ENCODE measurements at regions not wholly inside any gene's neighbourhood (a gene's known extent, or its start where the extent isn't known, plus 50 kb on each side); places are given as distances from the start of the nearest gene placed in this dataset.

DNA sequence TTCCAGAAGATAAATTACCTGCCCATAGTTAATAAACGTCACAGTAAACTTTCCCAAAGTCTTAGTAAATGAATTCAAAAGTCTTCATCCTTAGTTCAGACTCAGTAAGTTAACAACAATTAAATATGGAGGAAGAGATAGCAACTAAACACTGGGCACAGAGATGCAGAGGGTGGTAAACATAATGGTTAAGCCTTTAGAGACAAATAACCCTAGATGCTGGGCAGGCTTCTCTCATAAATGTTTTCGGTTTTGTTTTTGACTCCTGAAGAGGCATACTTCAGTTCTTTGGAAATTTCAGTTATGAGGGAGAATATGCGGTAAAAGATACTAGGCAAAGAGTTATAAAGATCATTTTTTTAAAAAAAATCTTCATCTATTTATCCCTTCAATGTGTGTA is 369.8 kb downstream of the FRK start:
- Histone ChIP-seq H3K27ac (no peak overlapping the region), H3K27me3 (no peaks in the 10 kb centered on the region), H3K4me1 (no peaks in the 10 kb centered on the region), H3K36me3 (no peaks in the 10 kb centered on the region), H3K4me3 (no peak overlapping the region), H3K9me3 (no peaks in the 10 kb centered on the region)
- no peak for DNase-seq
- TF ChIP-seq POLR2AphosphoS5 (IDR thresholded peaks at IDR 0.05) (no peak), EP300 (IDR thresholded peaks at IDR 0.05) (no peak), POLR2A (IDR thresholded peaks at IDR 0.05) (no peak)
- TF ChIP-seq, protein P1, sequence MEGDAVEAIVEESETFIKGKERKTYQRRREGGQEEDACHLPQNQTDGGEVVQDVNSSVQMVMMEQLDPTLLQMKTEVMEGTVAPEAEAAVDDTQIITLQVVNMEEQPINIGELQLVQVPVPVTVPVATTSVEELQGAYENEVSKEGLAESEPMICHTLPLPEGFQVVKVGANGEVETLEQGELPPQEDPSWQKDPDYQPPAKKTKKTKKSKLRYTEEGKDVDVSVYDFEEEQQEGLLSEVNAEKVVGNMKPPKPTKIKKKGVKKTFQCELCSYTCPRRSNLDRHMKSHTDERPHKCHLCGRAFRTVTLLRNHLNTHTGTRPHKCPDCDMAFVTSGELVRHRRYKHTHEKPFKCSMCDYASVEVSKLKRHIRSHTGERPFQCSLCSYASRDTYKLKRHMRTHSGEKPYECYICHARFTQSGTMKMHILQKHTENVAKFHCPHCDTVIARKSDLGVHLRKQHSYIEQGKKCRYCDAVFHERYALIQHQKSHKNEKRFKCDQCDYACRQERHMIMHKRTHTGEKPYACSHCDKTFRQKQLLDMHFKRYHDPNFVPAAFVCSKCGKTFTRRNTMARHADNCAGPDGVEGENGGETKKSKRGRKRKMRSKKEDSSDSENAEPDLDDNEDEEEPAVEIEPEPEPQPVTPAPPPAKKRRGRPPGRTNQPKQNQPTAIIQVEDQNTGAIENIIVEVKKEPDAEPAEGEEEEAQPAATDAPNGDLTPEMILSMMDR (IDR thresholded peaks at IDR 0.05): no peak
- intact Hi-C loops (cut with DNase I): no loop called here
- WGBS, 2 donors: 68 to 78% methylated on average over 3 of the region's 3 CpGs

DNA sequence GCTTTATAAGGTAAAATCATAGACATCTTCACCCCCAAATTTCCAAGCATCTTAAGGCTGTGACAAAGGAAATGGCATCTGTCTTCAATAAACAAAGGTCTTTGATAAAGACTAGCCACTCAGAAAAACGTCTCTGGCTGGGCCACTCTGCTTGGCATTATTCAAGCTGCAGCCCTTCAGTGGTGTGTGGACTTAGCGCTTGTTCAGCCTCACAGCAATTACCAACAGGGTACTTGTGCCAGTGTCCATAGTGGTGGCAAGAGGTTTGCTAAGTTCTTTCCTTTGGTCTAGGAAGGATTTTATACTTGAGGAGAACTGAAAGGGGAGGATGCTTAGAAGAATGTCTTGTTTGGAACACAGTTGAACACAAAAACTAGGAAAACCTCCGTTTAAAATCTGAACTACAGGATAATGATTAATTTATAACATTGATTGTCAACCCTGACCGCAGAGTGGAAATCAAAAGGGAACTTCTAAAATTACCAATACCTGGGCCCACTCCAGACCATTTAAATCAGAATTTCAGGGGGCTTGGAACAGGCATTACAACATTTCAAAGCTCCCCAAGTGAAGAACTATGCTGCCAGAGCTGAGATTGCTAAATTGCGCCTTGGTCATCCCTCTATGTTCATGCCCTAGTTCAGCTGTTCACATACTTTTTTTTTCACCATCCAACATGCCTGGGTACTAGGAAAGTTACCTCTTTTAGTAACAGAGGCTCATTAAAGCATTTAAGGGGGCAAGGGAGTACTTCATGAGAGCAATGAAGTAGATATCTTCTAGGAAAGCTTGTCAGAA is 378.5 kb downstream of the FRK start:
- Histone ChIP-seq H3K27me3 (no peaks in the 10 kb centered on the region), H3K9me3 (no peaks in the 10 kb centered on the region), H3K4me3 (no peak overlapping the region), H3K27ac (no peak overlapping the region), H3K36me3 (no peaks in the 10 kb centered on the region), H3K4me1 (no peaks in the 10 kb centered on the region)
- intact Hi-C loops (cut with DNase I): no loop called here
- DNase-seq: no peak
- TF ChIP-seq, protein P1 (IDR thresholded peaks at IDR 0.05): no peak
- TF ChIP-seq POLR2AphosphoS5 (IDR thresholded peaks at IDR 0.05): no peak
- no peak for TF ChIP-seq EP300 (IDR thresholded peaks at IDR 0.05)
- no peak for TF ChIP-seq POLR2A (IDR thresholded peaks at IDR 0.05)
- 70 to 73% methylated on average over 5 of the region's 5 CpGs for WGBS, 2 donors

DNA sequence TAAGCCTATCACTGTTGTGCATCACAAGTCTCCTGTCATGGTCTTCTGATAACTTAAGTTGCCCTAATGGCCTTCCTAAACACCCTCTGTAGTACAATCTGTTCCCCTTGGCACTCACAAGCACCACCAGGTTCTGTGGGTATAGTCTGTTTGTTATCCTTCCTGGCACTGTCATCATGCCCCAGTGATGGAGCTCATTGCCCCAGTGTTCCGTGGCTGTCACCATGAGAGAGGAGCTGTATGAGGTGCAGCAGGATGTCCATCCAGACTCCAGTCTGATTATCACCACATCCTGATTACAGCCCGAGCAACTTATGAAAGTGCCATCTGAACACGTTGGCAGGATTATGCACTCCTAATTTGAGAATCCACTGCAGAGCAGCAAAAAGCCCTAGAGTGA is 380.1 kb downstream of the FRK start:
- H3K9me3 ChIP-seq: no peaks in the 10 kb centered on the region
- WGBS, 2 donors: 72 to 82% methylated on average over 3 of the region's 3 CpGs
- no peak overlapping the region for H3K4me3 ChIP-seq
- no peak for TF ChIP-seq POLR2A (IDR thresholded peaks at IDR 0.05)
- no peak for TF ChIP-seq POLR2AphosphoS5 (IDR thresholded peaks at IDR 0.05)
- no peak for TF ChIP-seq EP300 (IDR thresholded peaks at IDR 0.05)
- TF ChIP-seq, protein P1 (IDR thresholded peaks at IDR 0.05): no peak
- H3K36me3 ChIP-seq: no peaks in the 10 kb centered on the region
- H3K27ac ChIP-seq: no peak overlapping the region
- intact Hi-C loops (cut with DNase I): no loop called here
- H3K4me1 ChIP-seq: no peaks in the 10 kb centered on the region
- DNase-seq: peak; percentile 51
- H3K27me3 ChIP-seq: no peaks in the 10 kb centered on the region

- no peak overlapping the region for H3K4me3 ChIP-seq
- no peaks in the 10 kb centered on the region for H3K27me3 ChIP-seq
- DNase-seq: no peak
- no peak overlapping the region for H3K27ac ChIP-seq
- H3K36me3 ChIP-seq: no peaks in the 10 kb centered on the region
- 72 to 76% methylated on average over 3 of the region's 3 CpGs for WGBS, 2 donors
- intact Hi-C loops (cut with DNase I): no loop called here
- no peaks in the 10 kb centered on the region for H3K4me1 ChIP-seq
- no peaks in the 10 kb centered on the region for H3K9me3 ChIP-seq
- TF ChIP-seq EP300 (IDR thresholded peaks at IDR 0.05) (no peak), POLR2AphosphoS5 (IDR thresholded peaks at IDR 0.05) (no peak), POLR2A (IDR thresholded peaks at IDR 0.05) (no peak)
- TF ChIP-seq, protein P1 (IDR thresholded peaks at IDR 0.05): no peak
Measured at GRCh38 chr6:115677198-115677597, 383.5 kb downstream of the FRK start.

- H3K27ac ChIP-seq: no peak overlapping the region
- no peak overlapping the region for H3K4me3 ChIP-seq
- no peak for DNase-seq
- TF ChIP-seq EP300 (IDR thresholded peaks at IDR 0.05): no peak
- TF ChIP-seq POLR2A (IDR thresholded peaks at IDR 0.05): no peak
- no peak for TF ChIP-seq POLR2AphosphoS5 (IDR thresholded peaks at IDR 0.05)
- TF ChIP-seq, protein P1 (IDR thresholded peaks at IDR 0.05): no peak
- whole genome bisulfite sequencing, 2 donors: 38 to 82% methylated on average over 1 of the region's 1 CpG
- H3K9me3 ChIP-seq: no peaks in the 10 kb centered on the region
- no peaks in the 10 kb centered on the region for H3K27me3 ChIP-seq
- H3K36me3 ChIP-seq: no peaks in the 10 kb centered on the region
- no peaks in the 10 kb centered on the region for H3K4me1 ChIP-seq
- intact Hi-C loops (cut with DNase I): no loop called here
Measured at GRCh38 chr6:115675443-115675842, 385.2 kb downstream of the FRK start.
